ENCODE measurements at regions not wholly inside any gene's neighbourhood (a gene's known extent, or its start where the extent isn't known, plus 50 kb on each side); places are given as distances from the start of the nearest gene placed in this dataset.

DNA sequence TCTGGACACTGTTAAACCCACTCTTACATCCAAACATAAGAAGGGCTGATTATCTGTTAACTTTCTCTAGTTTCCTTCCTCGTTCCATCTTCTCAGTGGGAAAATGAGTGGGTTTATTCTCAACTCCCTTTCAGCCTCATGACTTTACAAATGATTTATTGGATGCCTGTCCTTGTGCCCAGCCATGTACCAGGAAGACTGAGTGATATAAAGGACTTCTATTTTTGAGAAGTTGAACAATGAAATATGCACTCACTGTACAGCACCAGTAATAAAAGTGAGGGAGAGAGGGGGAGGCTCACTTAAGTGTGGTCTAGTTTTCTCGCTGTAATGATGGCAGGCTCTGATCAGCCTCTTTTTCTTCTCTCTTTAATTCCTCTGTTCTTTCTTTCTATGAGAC is 277.6 kb downstream of the SMARCA2 start:
- Histone ChIP-seq H3K27ac (ENCODE audit: low read depth, low read length) (no peak overlapping the region), H3K36me3 (ENCODE audit: control insufficient read depth, insufficient read depth, low read length) (no peaks in the 10 kb centered on the region), H2BK120ac (ENCODE audit: low read depth, low read length) (no peak overlapping the region), H3K23ac (ENCODE audit: low read length) (no peak overlapping the region), H3K18ac (ENCODE audit: low read length) (no peak overlapping the region), H3K56ac (ENCODE audit: low read length) (peak overlapping the region; percentile 47), H3K27me3 (ENCODE audit: insufficient read depth, low read length, poor library complexity) (no peaks in the 10 kb centered on the region), H3K9ac (ENCODE audit: low read length) (no peak overlapping the region), H2BK5ac (ENCODE audit: low read length) (no peak overlapping the region), H2BK15ac (replicated peaks; ENCODE audit: low read depth) (no peak overlapping the region), H3K4me3 (ENCODE audit: low read length) (no peak overlapping the region), H3K4ac (ENCODE audit: low read depth, low read length) (no peak overlapping the region), H4K5ac (ENCODE audit: low read length) (no peak overlapping the region), H3K79me1 (ENCODE audit: low read length) (no peaks in the 10 kb centered on the region), H2AK5ac (ENCODE audit: low read length) (no peak overlapping the region), H3K79me2 (ENCODE audit: control insufficient read depth, insufficient read depth, low read length) (no peaks in the 10 kb centered on the region), H3K4me2 (ENCODE audit: low read length) (no peak overlapping the region), H4K8ac (ENCODE audit: low read depth, low read length) (no peak overlapping the region), H3K4me1 (ENCODE audit: control insufficient read depth, low read depth, low read length) (peaks cover 5% of the 10 kb centered on the region)
- no peak for DNase-seq
- no CpG with 5 or more reads among the region's 2 CpGs for WGBS (ENCODE audit: extremely low coverage, insufficient coverage, low lambda C conversion rate)

DNA sequence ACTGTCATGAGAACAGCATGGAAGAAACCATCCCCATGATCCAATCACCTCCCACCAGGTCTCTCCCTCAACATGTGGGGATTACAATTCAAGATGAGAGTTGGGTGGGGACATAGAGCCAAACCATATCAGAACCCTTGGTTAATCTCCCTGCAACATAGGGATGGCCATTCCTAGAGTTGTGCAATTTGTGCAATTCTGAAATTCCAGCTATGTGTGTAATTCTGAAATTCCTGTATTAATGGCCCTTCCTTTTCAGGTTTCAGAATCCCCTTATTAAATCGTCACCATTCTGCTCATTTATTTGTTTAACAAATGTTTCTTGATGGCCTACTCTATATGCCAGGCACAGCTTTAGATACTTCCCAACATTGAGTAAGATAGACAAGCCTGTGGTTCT is 282.6 kb downstream of the SMARCA2 start:
- Histone ChIP-seq H3K4me1 (ENCODE audit: control insufficient read depth, low read depth, low read length) (peaks cover 3% of the 10 kb centered on the region), H3K27ac (ENCODE audit: low read depth, low read length) (no peak overlapping the region), H3K56ac (ENCODE audit: low read length) (no peak overlapping the region), H2BK15ac (replicated peaks; ENCODE audit: low read depth) (no peak overlapping the region), H3K18ac (ENCODE audit: low read length) (no peak overlapping the region), H2BK5ac (ENCODE audit: low read length) (no peak overlapping the region), H4K5ac (ENCODE audit: low read length) (no peak overlapping the region), H3K9ac (ENCODE audit: low read length) (no peak overlapping the region), H4K8ac (ENCODE audit: low read depth, low read length) (no peak overlapping the region), H3K36me3 (ENCODE audit: control insufficient read depth, insufficient read depth, low read length) (no peaks in the 10 kb centered on the region), H3K79me2 (ENCODE audit: control insufficient read depth, insufficient read depth, low read length) (no peaks in the 10 kb centered on the region), H3K23ac (ENCODE audit: low read length) (no peak overlapping the region), H3K4ac (ENCODE audit: low read depth, low read length) (no peak overlapping the region), H3K79me1 (ENCODE audit: low read length) (no peaks in the 10 kb centered on the region), H2BK120ac (ENCODE audit: low read depth, low read length) (no peak overlapping the region), H2AK5ac (ENCODE audit: low read length) (no peak overlapping the region), H3K4me3 (ENCODE audit: low read length) (no peak overlapping the region), H3K4me2 (ENCODE audit: low read length) (no peak overlapping the region), H3K27me3 (ENCODE audit: insufficient read depth, low read length, poor library complexity) (no peaks in the 10 kb centered on the region)
- no peak for DNase-seq
- no CpG with 5 or more reads among the region's 1 CpG for WGBS (ENCODE audit: extremely low coverage, insufficient coverage, low lambda C conversion rate)

GRCh38 chr9:2298217-2298616 is 283.1 kb downstream of the SMARCA2 start:
- H2BK120ac ChIP-seq (ENCODE audit: low read depth, low read length) = no peak overlapping the region
- no peak overlapping the region for H3K56ac ChIP-seq (ENCODE audit: low read length)
- no CpG with 5 or more reads among the region's 1 CpG for WGBS (ENCODE audit: extremely low coverage, insufficient coverage, low lambda C conversion rate)
- no peak overlapping the region for H3K4me3 ChIP-seq (ENCODE audit: low read length)
- H2AK5ac ChIP-seq (ENCODE audit: low read length) = no peak overlapping the region
- H2BK15ac ChIP-seq (replicated peaks; ENCODE audit: low read depth) = no peak overlapping the region
- no peak overlapping the region for H4K8ac ChIP-seq (ENCODE audit: low read depth, low read length)
- H3K18ac ChIP-seq (ENCODE audit: low read length) = no peak overlapping the region
- H3K79me1 ChIP-seq (ENCODE audit: low read length) = no peaks in the 10 kb centered on the region
- H3K4me2 ChIP-seq (ENCODE audit: low read length) = no peak overlapping the region
- H4K5ac ChIP-seq (ENCODE audit: low read length) = no peak overlapping the region
- no peaks in the 10 kb centered on the region for H3K79me2 ChIP-seq (ENCODE audit: control insufficient read depth, insufficient read depth, low read length)
- H3K4ac ChIP-seq (ENCODE audit: low read depth, low read length) = no peak overlapping the region
- no peak overlapping the region for H3K27ac ChIP-seq (ENCODE audit: low read depth, low read length)
- H3K36me3 ChIP-seq (ENCODE audit: control insufficient read depth, insufficient read depth, low read length) = no peaks in the 10 kb centered on the region
- H3K27me3 ChIP-seq (ENCODE audit: insufficient read depth, low read length, poor library complexity) = no peaks in the 10 kb centered on the region
- no peak overlapping the region for H3K9ac ChIP-seq (ENCODE audit: low read length)
- H3K4me1 ChIP-seq (ENCODE audit: control insufficient read depth, low read depth, low read length) = peaks cover 3% of the 10 kb centered on the region
- DNase-seq = no peak
- no peak overlapping the region for H2BK5ac ChIP-seq (ENCODE audit: low read length)
- no peak overlapping the region for H3K23ac ChIP-seq (ENCODE audit: low read length)

DNA sequence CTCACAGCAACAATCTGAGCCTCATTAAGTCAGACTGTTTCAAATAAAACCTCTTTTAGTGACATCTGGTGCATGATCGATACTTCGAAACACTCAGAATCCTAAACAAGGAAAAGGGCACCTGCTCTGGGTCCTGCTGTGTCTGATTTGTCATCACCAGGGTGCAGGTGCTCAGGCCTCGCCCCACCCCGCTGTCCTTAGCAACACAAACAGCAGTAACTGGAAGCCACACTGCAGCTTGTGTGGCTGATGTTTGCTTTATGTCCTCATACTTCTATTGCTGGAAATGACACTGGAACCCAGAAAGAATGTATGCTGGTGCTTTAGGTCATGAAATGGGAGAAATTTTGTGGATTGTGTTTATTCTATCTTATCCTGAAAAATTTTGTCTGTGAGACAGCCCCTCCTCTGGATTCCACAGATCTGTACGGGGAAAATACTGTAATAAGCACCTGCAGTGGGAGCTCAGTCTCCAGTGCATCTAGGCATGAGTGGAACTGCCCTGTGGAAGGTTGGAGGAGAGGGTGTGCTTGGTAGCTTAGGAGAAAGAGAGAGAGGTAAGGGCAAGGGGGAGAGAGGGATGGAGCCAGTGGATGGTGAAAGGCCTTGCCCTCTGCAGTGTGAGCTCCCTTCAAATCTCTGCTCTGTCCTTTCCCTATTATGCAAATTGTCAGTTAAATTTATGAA is 284.2 kb downstream of the SMARCA2 start:
- H3K4ac ChIP-seq (ENCODE audit: low read depth, low read length) = no peak overlapping the region
- no peak overlapping the region for H3K9ac ChIP-seq (ENCODE audit: low read length)
- WGBS (ENCODE audit: extremely low coverage, insufficient coverage, low lambda C conversion rate) = no CpG with 5 or more reads among the region's 5 CpGs
- no peaks in the 10 kb centered on the region for H3K4me1 ChIP-seq (ENCODE audit: control insufficient read depth, low read depth, low read length)
- H3K4me3 ChIP-seq (ENCODE audit: low read length) = no peak overlapping the region
- no peaks in the 10 kb centered on the region for H3K79me1 ChIP-seq (ENCODE audit: low read length)
- H3K4me2 ChIP-seq (ENCODE audit: low read length) = no peak overlapping the region
- H3K56ac ChIP-seq (ENCODE audit: low read length) = no peak overlapping the region
- H2BK120ac ChIP-seq (ENCODE audit: low read depth, low read length) = no peak overlapping the region
- H2BK15ac ChIP-seq (replicated peaks; ENCODE audit: low read depth) = no peak overlapping the region
- H3K23ac ChIP-seq (ENCODE audit: low read length) = no peak overlapping the region
- no peak overlapping the region for H3K27ac ChIP-seq (ENCODE audit: low read depth, low read length)
- no peak overlapping the region for H2AK5ac ChIP-seq (ENCODE audit: low read length)
- no peaks in the 10 kb centered on the region for H3K36me3 ChIP-seq (ENCODE audit: control insufficient read depth, insufficient read depth, low read length)
- H2BK5ac ChIP-seq (ENCODE audit: low read length) = no peak overlapping the region
- no peak for DNase-seq
- H4K8ac ChIP-seq (ENCODE audit: low read depth, low read length) = no peak overlapping the region
- H3K18ac ChIP-seq (ENCODE audit: low read length) = no peak overlapping the region
- no peaks in the 10 kb centered on the region for H3K79me2 ChIP-seq (ENCODE audit: control insufficient read depth, insufficient read depth, low read length)
- no peaks in the 10 kb centered on the region for H3K27me3 ChIP-seq (ENCODE audit: insufficient read depth, low read length, poor library complexity)
- H4K5ac ChIP-seq (ENCODE audit: low read length) = no peak overlapping the region

DNA sequence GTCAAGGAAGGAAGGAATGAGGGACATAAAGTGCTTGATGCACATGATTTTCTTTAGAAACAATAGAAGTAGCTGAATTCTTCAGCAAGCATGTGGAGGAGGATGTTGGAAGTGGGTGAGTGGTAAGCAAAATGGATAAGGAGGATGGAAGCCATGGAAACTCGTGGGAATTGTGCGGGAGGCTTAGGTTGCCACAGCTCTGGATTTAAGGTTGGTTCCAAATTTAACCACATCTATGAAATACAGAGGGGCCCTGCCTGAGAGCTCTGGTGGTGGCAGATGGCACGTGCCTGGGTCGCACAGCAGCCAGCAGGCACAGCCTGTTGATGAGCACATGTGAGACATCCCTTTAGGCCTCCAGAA is 284.7 kb downstream of the SMARCA2 start:
- no peak overlapping the region for H3K27ac ChIP-seq (ENCODE audit: low read depth, low read length)

DNA sequence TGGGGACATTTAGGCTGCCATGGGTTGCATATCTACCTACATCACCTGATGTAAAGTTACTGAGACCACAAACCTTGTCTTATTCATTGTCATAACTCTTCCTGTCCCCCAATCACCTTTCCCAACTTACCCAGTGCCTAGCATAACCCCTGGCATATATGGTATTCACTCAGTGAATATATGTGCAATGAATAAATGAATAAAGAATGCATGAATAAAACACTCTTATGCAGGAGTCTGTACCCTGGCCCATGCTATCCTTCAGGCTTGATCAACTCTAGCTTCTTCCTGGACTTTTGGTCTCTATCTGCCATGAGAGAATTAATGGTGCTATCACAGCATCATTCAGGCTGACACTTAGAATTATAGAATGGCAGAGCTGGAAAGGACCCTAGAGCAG is 285.2 kb downstream of the SMARCA2 start:
- Histone ChIP-seq H3K23ac (ENCODE audit: low read length) (no peak overlapping the region), H3K79me1 (ENCODE audit: low read length) (no peaks in the 10 kb centered on the region), H4K5ac (ENCODE audit: low read length) (no peak overlapping the region), H2BK120ac (ENCODE audit: low read depth, low read length) (no peak overlapping the region), H3K18ac (ENCODE audit: low read length) (no peak overlapping the region), H3K56ac (ENCODE audit: low read length) (no peak overlapping the region), H4K8ac (ENCODE audit: low read depth, low read length) (no peak overlapping the region), H3K9ac (ENCODE audit: low read length) (no peak overlapping the region), H3K27me3 (ENCODE audit: insufficient read depth, low read length, poor library complexity) (no peaks in the 10 kb centered on the region), H2BK5ac (ENCODE audit: low read length) (no peak overlapping the region), H3K4me1 (ENCODE audit: control insufficient read depth, low read depth, low read length) (no peaks in the 10 kb centered on the region), H3K36me3 (ENCODE audit: control insufficient read depth, insufficient read depth, low read length) (no peaks in the 10 kb centered on the region), H3K79me2 (ENCODE audit: control insufficient read depth, insufficient read depth, low read length) (no peaks in the 10 kb centered on the region), H3K4ac (ENCODE audit: low read depth, low read length) (no peak overlapping the region), H3K4me3 (ENCODE audit: low read length) (no peak overlapping the region), H3K27ac (ENCODE audit: low read depth, low read length) (no peak overlapping the region), H2AK5ac (ENCODE audit: low read length) (no peak overlapping the region), H3K4me2 (ENCODE audit: low read length) (no peak overlapping the region), H2BK15ac (replicated peaks; ENCODE audit: low read depth) (no peak overlapping the region)
- DNase-seq = no peak

More for the DNA sequence above, 284.7 kb downstream of the SMARCA2 start:
- Histone ChIP-seq H2AK5ac (ENCODE audit: low read length) (no peak overlapping the region), H3K23ac (ENCODE audit: low read length) (no peak overlapping the region), H4K5ac (ENCODE audit: low read length) (no peak overlapping the region), H3K79me1 (ENCODE audit: low read length) (no peaks in the 10 kb centered on the region), H2BK120ac (ENCODE audit: low read depth, low read length) (no peak overlapping the region), H3K4ac (ENCODE audit: low read depth, low read length) (no peak overlapping the region), H3K4me2 (ENCODE audit: low read length) (no peak overlapping the region), H3K79me2 (ENCODE audit: control insufficient read depth, insufficient read depth, low read length) (no peaks in the 10 kb centered on the region), H2BK5ac (ENCODE audit: low read length) (no peak overlapping the region), H3K27me3 (ENCODE audit: insufficient read depth, low read length, poor library complexity) (no peaks in the 10 kb centered on the region), H3K4me3 (ENCODE audit: low read length) (no peak overlapping the region), H3K18ac (ENCODE audit: low read length) (no peak overlapping the region), H3K4me1 (ENCODE audit: control insufficient read depth, low read depth, low read length) (no peaks in the 10 kb centered on the region), H3K36me3 (ENCODE audit: control insufficient read depth, insufficient read depth, low read length) (no peaks in the 10 kb centered on the region), H2BK15ac (replicated peaks; ENCODE audit: low read depth) (no peak overlapping the region), H3K56ac (ENCODE audit: low read length) (no peak overlapping the region), H4K8ac (ENCODE audit: low read depth, low read length) (no peak overlapping the region), H3K9ac (ENCODE audit: low read length) (no peak overlapping the region)
- no CpG with 5 or more reads among the region's 4 CpGs for WGBS (ENCODE audit: extremely low coverage, insufficient coverage, low lambda C conversion rate)
- DNase-seq = no peak
